ENCODE measurements at regions not wholly inside any gene's neighbourhood (a gene's known extent, or its start where the extent isn't known, plus 50 kb on each side); places are given as distances from the start of the nearest gene placed in this dataset.

- no peak overlapping the region for H3K4me3 ChIP-seq (ENCODE audit: low read depth, low read length)
- DNase-seq (ENCODE audit: low read depth) = no peak
- TF ChIP-seq CTCF (IDR thresholded peaks at IDR 0.05; ENCODE audit: low read depth, low read length, missing control alignments) = no peak
Observed at GRCh38 chr22:48711031-48711431, 1116.6 kb downstream of the BRD1 start.

GRCh38 chr22:48710410-48710809, 1117.3 kb downstream of the BRD1 start:
- no peak for DNase-seq (ENCODE audit: low read depth)
- H3K4me3 ChIP-seq (ENCODE audit: low read depth, low read length) = no peak overlapping the region
- no peak for TF ChIP-seq CTCF (IDR thresholded peaks at IDR 0.05; ENCODE audit: low read depth, low read length, missing control alignments)

- TF ChIP-seq CTCF (IDR thresholded peaks at IDR 0.05; ENCODE audit: low read depth, low read length, missing control alignments) = no peak
- no peak overlapping the region for H3K4me3 ChIP-seq (ENCODE audit: low read depth, low read length)
- no peak for DNase-seq (ENCODE audit: low read depth)
Observed at GRCh38 chr22:48709976-48710375, 1117.7 kb downstream of the BRD1 start.

- TF ChIP-seq CTCF (IDR thresholded peaks at IDR 0.05; ENCODE audit: low read depth, low read length, missing control alignments) = no peak
- DNase-seq (ENCODE audit: low read depth) = no peak
- no peak overlapping the region for H3K4me3 ChIP-seq (ENCODE audit: low read depth, low read length)
Observed at GRCh38 chr22:48709453-48709852, 1118.2 kb downstream of the BRD1 start.

- no peak for DNase-seq (ENCODE audit: low read depth)
- H3K4me3 ChIP-seq (ENCODE audit: low read depth, low read length) = no peak overlapping the region
- TF ChIP-seq CTCF (IDR thresholded peaks at IDR 0.05; ENCODE audit: low read depth, low read length, missing control alignments) = no peak
Observed at GRCh38 chr22:48708558-48709245, 1119.0 kb downstream of the BRD1 start.

GRCh38 chr22:48707763-48708557, 1119.7 kb downstream of the BRD1 start:
- TF ChIP-seq CTCF (IDR thresholded peaks at IDR 0.05; ENCODE audit: low read depth, low read length, missing control alignments) = no peak
- no peak overlapping the region for H3K4me3 ChIP-seq (ENCODE audit: low read depth, low read length)
- DNase-seq (ENCODE audit: low read depth) = no peak
